ENCODE measurements at regions not wholly inside any gene's neighbourhood (a gene's known extent, or its start where the extent isn't known, plus 50 kb on each side); places are given as distances from the start of the nearest gene placed in this dataset.
"Not testable (repeated sequence)": the region's sequence is repeated elsewhere in the genome, so short reads cannot be mapped to it uniquely, and the experiment has no call there.

- H3K27ac ChIP-seq (ENCODE audit: low read depth, low read length): no peak overlapping the region
- H3K36me3 ChIP-seq (ENCODE audit: insufficient read depth, low read length): no peaks in the 10 kb centered on the region
- no peaks in the 10 kb centered on the region for H3K9me3 ChIP-seq (ENCODE audit: insufficient read depth, low read depth, low read length)
- H3K9ac ChIP-seq (ENCODE audit: low read length): no peak overlapping the region
- Mint-ChIP-seq H3K4me1 (ENCODE audit: low read depth, unreplicated experiment) (peaks cover 11% of the 10 kb centered on the region), H3K36me3 (ENCODE audit: low read depth, unreplicated experiment) (no peaks in the 10 kb centered on the region), H3K9me3 (ENCODE audit: unreplicated experiment) (peaks cover 5% of the 10 kb centered on the region), H3K4me3 (ENCODE audit: unreplicated experiment) (no peak overlapping the region), H3K27ac (ENCODE audit: unreplicated experiment) (no peak overlapping the region), H3K27me3 (ENCODE audit: low read depth, unreplicated experiment) (peaks cover 10% of the 10 kb centered on the region)
- TF ChIP-seq EZH2 (IDR thresholded peaks at IDR 0.05; ENCODE audit: insufficient read depth, low read length) (no peak), CTCF (IDR thresholded peaks at IDR 0.05; ENCODE audit: insufficient read depth, low read depth, low read length) (no peak)
- peak; percentile 47 for DNase-seq (ENCODE audit: low read depth)
- H3K4me1 ChIP-seq (ENCODE audit: insufficient read depth, low read length): peaks cover 12% of the 10 kb centered on the region
- no peak for FAIRE-seq
- H3K79me2 ChIP-seq (ENCODE audit: insufficient read depth, low read length): no peaks in the 10 kb centered on the region
- no peak overlapping the region for H2AFZ ChIP-seq (ENCODE audit: low read depth, low read length)
- no peak overlapping the region for H3K4me3 ChIP-seq (ENCODE audit: insufficient read depth, low read depth, low read length)
- H3K27me3 ChIP-seq (ENCODE audit: insufficient read depth, low read length): no peaks in the 10 kb centered on the region
- H4K20me1 ChIP-seq (ENCODE audit: insufficient read depth, low read length): no peaks in the 10 kb centered on the region
- peak overlapping the region; percentile 69 for H3K4me2 ChIP-seq (ENCODE audit: low read length)
Measured at GRCh38 chr18:10100941-10101701, 187.3 kb downstream of the VAPA start.

GRCh38 chr18:10101729-10102128 is 187.9 kb downstream of the VAPA start:
- Histone ChIP-seq H4K20me1 (ENCODE audit: insufficient read depth, low read length) (no peaks in the 10 kb centered on the region), H3K27ac (ENCODE audit: low read depth, low read length) (no peak overlapping the region), H3K4me1 (ENCODE audit: insufficient read depth, low read length) (peaks cover 12% of the 10 kb centered on the region), H2AFZ (ENCODE audit: low read depth, low read length) (no peak overlapping the region), H3K4me2 (ENCODE audit: low read length) (peak overlapping the region; percentile 69), H3K79me2 (ENCODE audit: insufficient read depth, low read length) (no peaks in the 10 kb centered on the region), H3K9me3 (ENCODE audit: insufficient read depth, low read depth, low read length) (no peaks in the 10 kb centered on the region), H3K27me3 (ENCODE audit: insufficient read depth, low read length) (no peaks in the 10 kb centered on the region), H3K9ac (ENCODE audit: low read length) (no peak overlapping the region), H3K4me3 (ENCODE audit: insufficient read depth, low read depth, low read length) (no peak overlapping the region), H3K36me3 (ENCODE audit: insufficient read depth, low read length) (no peaks in the 10 kb centered on the region)
- Mint-ChIP-seq H3K4me3 (ENCODE audit: unreplicated experiment) (no peak overlapping the region), H3K9me3 (ENCODE audit: unreplicated experiment) (peaks cover 5% of the 10 kb centered on the region), H3K27me3 (ENCODE audit: low read depth, unreplicated experiment) (peaks cover 9% of the 10 kb centered on the region), H3K4me1 (ENCODE audit: low read depth, unreplicated experiment) (peaks cover 11% of the 10 kb centered on the region), H3K27ac (ENCODE audit: unreplicated experiment) (no peak overlapping the region), H3K36me3 (ENCODE audit: low read depth, unreplicated experiment) (no peaks in the 10 kb centered on the region)
- DNase-seq (ENCODE audit: low read depth): no peak
- FAIRE-seq: no peak
- no peak for TF ChIP-seq EZH2 (IDR thresholded peaks at IDR 0.05; ENCODE audit: insufficient read depth, low read length)
- TF ChIP-seq CTCF (IDR thresholded peaks at IDR 0.05; ENCODE audit: insufficient read depth, low read depth, low read length): no peak

DNA sequence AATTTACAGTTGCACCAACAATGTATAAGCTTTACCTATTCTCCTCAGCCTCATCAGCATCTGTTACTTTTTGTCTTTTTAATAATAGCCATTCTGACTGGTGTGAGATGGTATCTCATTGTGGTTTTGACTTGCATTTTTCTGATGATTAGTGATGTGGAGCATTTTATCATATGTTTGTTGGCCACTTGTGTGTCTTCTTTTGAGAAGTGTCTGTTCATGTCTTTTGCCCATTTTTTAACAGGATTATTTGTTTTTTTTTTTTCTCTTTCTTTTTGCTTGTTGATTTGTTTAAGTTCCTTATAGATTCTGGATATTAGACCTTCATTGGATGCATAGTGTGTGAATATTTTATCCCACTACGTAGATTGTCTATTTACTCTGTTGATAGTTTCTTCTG is 191.3 kb downstream of the VAPA start:
- not testable (repeated sequence) for H3K27ac Mint-ChIP-seq (ENCODE audit: unreplicated experiment); H3K9me3 Mint-ChIP-seq (ENCODE audit: unreplicated experiment); H3K9ac ChIP-seq (ENCODE audit: low read length); H3K36me3 Mint-ChIP-seq (ENCODE audit: low read depth, unreplicated experiment); H3K9me3 ChIP-seq (ENCODE audit: insufficient read depth, low read depth, low read length); H3K36me3 ChIP-seq (ENCODE audit: insufficient read depth, low read length); H3K79me2 ChIP-seq (ENCODE audit: insufficient read depth, low read length); H3K4me2 ChIP-seq (ENCODE audit: low read length); DNase-seq (ENCODE audit: low read depth); H3K27ac ChIP-seq (ENCODE audit: low read depth, low read length); H3K4me3 ChIP-seq (ENCODE audit: insufficient read depth, low read depth, low read length); H3K4me3 Mint-ChIP-seq (ENCODE audit: unreplicated experiment); H3K27me3 ChIP-seq (ENCODE audit: insufficient read depth, low read length); H2AFZ ChIP-seq (ENCODE audit: low read depth, low read length); H3K27me3 Mint-ChIP-seq (ENCODE audit: low read depth, unreplicated experiment); H4K20me1 ChIP-seq (ENCODE audit: insufficient read depth, low read length); FAIRE-seq
- peaks cover 11% of the 10 kb centered on the region for H3K4me1 Mint-ChIP-seq (ENCODE audit: low read depth, unreplicated experiment)
- peaks cover 12% of the 10 kb centered on the region for H3K4me1 ChIP-seq (ENCODE audit: insufficient read depth, low read length)

Measured in astrocyte (in vitro differentiated cells and primary cell).